LNCaP clone FGC (cell line): ENCODE measurements at regions not wholly inside any gene's neighbourhood (a gene's known extent, or its start where the extent isn't known, plus 50 kb on each side); places are given as distances from the start of the nearest gene placed in this dataset.
"Not testable (repeated sequence)": the region's sequence is repeated elsewhere in the genome, so short reads cannot be mapped to it uniquely, and the experiment has no call there.

ENCODE experiments used
- DNase-seq: peaks from one replicate; pipeline ENCODE4 v3.0.0-alpha.2; 2011; ENCODE audit warnings: low read depth
- H3K4me3 ChIP-seq: 2 replicates; pipeline ENCODE4 v1.5.1; 2011; ENCODE audit warnings: mild to moderate bottlenecking, low read depth, low read length, control low read depth
- TF ChIP-seq, protein P1 (sequence below): IDR thresholded peaks from 2 replicates; pipeline ENCODE4 v1.5.1; 2012; ENCODE audit warnings: mild to moderate bottlenecking; ENCODE audit not compliant: control insufficient read depth, insufficient read depth; ENCODE audit errors: extremely low read depth

DNA sequence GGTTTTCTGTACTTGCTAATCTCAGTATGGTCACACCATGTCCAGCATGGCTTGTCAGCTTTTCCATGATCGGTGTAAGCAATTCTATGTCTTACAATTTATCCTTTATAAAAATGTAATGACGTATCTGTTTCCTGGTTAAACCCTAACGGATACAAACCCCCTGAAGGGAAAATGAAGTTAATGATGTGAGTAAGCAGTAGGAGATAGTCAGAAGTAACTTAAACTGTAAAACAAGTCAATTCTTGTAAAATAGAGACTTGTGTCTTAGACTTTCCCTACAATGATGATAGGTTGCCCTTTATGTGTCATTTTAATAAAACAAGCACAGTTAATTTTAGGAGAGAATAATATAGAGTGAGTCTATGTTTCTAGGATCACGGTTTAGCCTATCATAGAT lies 1365.9 kb upstream of the SLC39A10 start:
- H3K4me3 ChIP-seq = no peak overlapping the region
- no peak for DNase-seq
- TF ChIP-seq, protein P1, sequence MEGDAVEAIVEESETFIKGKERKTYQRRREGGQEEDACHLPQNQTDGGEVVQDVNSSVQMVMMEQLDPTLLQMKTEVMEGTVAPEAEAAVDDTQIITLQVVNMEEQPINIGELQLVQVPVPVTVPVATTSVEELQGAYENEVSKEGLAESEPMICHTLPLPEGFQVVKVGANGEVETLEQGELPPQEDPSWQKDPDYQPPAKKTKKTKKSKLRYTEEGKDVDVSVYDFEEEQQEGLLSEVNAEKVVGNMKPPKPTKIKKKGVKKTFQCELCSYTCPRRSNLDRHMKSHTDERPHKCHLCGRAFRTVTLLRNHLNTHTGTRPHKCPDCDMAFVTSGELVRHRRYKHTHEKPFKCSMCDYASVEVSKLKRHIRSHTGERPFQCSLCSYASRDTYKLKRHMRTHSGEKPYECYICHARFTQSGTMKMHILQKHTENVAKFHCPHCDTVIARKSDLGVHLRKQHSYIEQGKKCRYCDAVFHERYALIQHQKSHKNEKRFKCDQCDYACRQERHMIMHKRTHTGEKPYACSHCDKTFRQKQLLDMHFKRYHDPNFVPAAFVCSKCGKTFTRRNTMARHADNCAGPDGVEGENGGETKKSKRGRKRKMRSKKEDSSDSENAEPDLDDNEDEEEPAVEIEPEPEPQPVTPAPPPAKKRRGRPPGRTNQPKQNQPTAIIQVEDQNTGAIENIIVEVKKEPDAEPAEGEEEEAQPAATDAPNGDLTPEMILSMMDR = no peak

DNA sequence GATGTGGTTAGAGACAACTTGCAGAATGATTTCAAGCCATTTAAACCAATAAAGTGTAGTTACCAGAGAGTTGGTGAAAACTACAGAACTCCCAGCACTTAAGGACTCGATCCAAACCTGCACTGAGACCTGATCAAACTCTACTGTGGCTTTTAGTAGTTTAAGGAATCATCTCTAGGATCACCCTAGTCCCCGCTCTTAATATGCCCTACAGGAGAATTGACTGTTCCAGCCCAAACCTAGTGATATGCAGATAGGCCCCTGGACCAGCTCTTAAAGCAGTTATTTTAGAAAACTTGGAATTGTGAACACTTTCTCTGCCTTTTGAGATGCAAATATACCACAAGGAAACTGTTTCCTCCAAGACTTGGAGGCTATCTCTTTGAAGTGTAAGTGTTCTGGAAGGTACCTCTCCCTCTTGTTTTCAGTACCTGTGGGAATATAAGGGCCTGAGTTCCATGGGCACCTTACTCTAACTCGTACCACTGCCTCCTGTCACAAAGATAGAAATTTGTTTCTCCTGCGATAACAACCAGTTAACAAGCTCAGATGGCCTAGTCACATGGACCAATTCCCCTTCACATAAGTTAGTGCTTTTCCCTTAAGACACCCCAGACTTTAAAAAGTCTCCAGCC lies 1367.2 kb upstream of the SLC39A10 start:
- no peak overlapping the region for H3K4me3 ChIP-seq
- DNase-seq = no peak
- TF ChIP-seq, protein P1 = no peak

DNA sequence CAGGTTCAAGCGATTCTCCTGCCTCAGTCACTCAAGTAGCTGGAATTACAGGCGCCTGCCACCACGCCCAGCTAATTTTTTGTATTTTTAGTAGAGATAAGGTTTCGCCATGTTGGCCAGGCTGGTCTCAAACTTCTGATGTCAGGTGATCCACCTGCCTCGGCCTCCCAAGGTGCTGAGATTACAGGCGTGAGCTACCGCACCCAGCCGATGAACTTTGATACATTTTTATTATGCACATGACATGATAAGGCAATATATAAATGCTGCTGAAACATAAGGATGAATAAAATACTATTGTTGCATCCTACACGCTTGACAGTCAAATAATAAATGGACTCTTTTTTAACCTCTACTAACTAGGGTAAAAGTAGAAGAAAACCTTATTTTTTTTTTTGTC lies 1380.4 kb upstream of the SLC39A10 start:
- H3K4me3 ChIP-seq, DNase-seq: not testable (repeated sequence)

DNA sequence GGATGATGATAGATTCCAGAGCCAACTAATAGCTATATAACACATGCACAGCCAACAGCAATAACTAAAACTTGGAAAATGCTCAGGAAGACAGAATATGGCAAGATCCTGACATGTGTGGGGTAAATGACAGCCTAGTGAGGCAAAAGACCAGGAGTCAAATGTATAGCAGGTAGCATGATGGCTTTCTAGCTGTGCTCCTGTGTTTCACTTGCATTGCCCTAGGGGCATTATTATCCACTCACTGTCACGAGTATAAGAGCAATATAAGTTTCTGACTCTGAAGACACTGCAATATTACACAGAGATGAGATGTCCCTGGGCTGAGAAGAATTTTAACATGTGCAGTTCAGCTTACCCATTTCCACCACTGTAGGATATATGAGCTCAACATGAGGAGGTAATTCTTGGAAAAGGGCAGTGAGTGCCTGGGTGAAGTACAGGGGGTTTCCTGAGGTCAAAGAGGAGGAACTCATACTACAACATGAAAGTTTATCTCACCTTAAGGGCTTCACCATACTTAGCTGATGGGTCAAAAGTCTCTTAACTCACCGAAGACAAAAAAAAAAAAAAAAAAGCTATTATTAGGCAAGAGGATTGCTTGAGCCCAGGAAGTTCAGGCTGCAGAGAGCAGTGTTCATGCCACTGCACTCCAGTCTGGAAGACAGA lies 1385.6 kb upstream of the SLC39A10 start:
- no peak overlapping the region for H3K4me3 ChIP-seq
- DNase-seq = no peak
- TF ChIP-seq, protein P1 = no peak

DNA sequence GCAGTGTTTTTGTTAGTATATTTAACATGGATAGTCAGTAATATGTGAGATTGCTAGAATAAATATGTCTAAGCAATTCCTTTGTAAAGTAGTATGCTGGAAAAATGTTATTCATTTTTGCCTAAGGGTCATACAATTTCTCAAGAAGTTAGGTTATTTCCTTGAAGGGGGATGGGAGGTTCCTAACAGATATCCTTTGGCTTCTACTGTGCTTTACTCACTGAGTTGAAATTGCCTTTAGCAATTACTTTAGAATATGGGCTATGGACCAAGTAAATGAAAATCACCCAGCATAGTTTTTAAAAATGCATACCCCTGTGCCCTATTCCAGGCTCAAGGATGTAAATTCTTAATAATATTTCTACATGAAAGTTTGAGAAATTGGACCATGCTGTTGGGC lies 1386.4 kb upstream of the SLC39A10 start:
- TF ChIP-seq, protein P1 = no peak
- no peak overlapping the region for H3K4me3 ChIP-seq
- no peak for DNase-seq

DNA sequence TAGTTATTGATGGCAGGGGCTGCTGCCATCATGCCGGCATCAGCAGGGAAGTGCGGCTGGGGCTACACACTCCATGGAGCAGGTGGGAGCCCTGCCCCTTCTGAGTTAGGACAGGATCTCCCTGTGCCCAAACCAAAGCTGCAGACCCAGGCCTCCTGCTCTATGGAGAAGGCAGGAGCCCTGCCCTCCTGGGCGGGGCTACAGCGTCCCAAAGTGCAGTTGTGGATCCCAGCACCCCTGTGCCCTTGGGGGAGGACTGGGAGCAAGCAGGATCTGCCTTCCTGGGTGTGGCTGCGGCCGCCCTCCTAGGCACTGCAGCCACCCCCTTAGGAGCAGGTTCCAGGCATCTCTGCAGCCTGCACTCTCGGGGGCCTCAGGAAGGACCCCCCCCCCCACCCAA lies 1392.4 kb upstream of the SLC39A10 start:
- TF ChIP-seq, protein P1 = no peak
- H3K4me3 ChIP-seq = no peak overlapping the region
- DNase-seq = no peak

DNA sequence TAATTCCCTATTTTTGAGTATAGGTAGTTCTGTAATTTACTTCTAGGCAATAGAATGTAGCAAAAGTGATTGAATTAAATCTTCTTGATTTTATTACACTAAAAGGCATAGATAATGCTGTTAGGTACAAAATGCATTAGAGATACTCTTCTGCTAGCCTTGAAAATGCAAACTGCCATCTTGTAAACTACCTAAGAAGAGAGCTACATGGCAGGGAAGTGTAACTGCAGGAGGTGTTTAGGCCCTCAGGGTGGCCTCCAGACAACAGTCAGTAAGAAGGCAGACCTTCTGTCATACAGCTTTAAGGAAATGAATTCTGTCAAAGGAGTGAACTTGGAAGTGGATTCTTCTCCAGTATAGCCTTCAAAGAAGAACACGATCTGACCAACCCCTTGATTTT lies 1396.8 kb upstream of the SLC39A10 start:
- H3K4me3 ChIP-seq = no peak overlapping the region
- TF ChIP-seq, protein P1 = no peak
- DNase-seq = no peak
